Astrocyte (in vitro differentiated cells and primary cell): ENCODE measurements at regions not wholly inside any gene's neighbourhood (a gene's known extent, or its start where the extent isn't known, plus 50 kb on each side); places are given as distances from the start of the nearest gene placed in this dataset.

Experiments used
- DNase-seq: peaks from one replicate; pipeline ENCODE4 v3.0.0-alpha.2; 2010; ENCODE audit warnings: low read depth
- FAIRE-seq: peaks from 2 replicates; lab custom pipeline; 2011; peaks lifted over from hg19 to GRCh38; lab: Jason Lieb, UNC
- H2AFZ ChIP-seq: 2 replicates; pipeline ENCODE4 v1.6.0; 2012; ENCODE audit warnings: low read depth, low read length, inconsistent platforms
- H3K27ac ChIP-seq: 2 replicates; pipeline ENCODE4 v1.5.1; 2011; ENCODE audit warnings: low read depth, low read length, inconsistent platforms
- H3K27me3 ChIP-seq: 2 replicates; pipeline ENCODE4 v1.6.0; 2011; ENCODE audit warnings: low read length, inconsistent platforms; ENCODE audit not compliant: insufficient read depth
- H3K36me3 ChIP-seq: 2 replicates; pipeline ENCODE4 v1.5.1; 2011; ENCODE audit warnings: low read length, inconsistent platforms; ENCODE audit not compliant: insufficient read depth
- H3K4me1 ChIP-seq: 2 replicates; pipeline ENCODE4 v1.5.1; 2011; ENCODE audit warnings: low read length, inconsistent platforms; ENCODE audit not compliant: insufficient read depth
- H3K4me2 ChIP-seq: 2 replicates; pipeline ENCODE4 v1.6.0; 2012; ENCODE audit warnings: low read length, inconsistent platforms
- H3K4me3 ChIP-seq: 2 replicates; pipeline ENCODE4 v1.5.1; 2011; ENCODE audit warnings: low read depth, mild to moderate bottlenecking, low read length, inconsistent platforms; ENCODE audit not compliant: insufficient read depth
- H3K79me2 ChIP-seq: 2 replicates; pipeline ENCODE4 v1.6.0; 2012; ENCODE audit warnings: mild to moderate bottlenecking, low read length, inconsistent platforms; ENCODE audit not compliant: insufficient read depth
- H3K9ac ChIP-seq: 2 replicates; pipeline ENCODE4 v1.6.0; 2012; ENCODE audit warnings: mild to moderate bottlenecking, low read length, inconsistent platforms
- H3K9me3 ChIP-seq: 2 replicates; pipeline ENCODE4 v1.5.1; 2012; ENCODE audit warnings: low read depth, mild to moderate bottlenecking, low read length, inconsistent platforms; ENCODE audit not compliant: insufficient read depth
- H4K20me1 ChIP-seq: 2 replicates; pipeline ENCODE4 v1.6.0; 2012; ENCODE audit warnings: low read length, inconsistent platforms; ENCODE audit not compliant: insufficient read depth
- H3K27ac Mint-ChIP-seq: one replicate; pipeline ENCODE4 v1.8.0; 2021; ENCODE audit warnings: mild to moderate bottlenecking, mixed read lengths; ENCODE audit not compliant: unreplicated experiment
- H3K27me3 Mint-ChIP-seq: one replicate; pipeline ENCODE4 v1.8.0; 2021; ENCODE audit warnings: low read depth, mixed read lengths; ENCODE audit not compliant: unreplicated experiment
- H3K36me3 Mint-ChIP-seq: one replicate; pipeline ENCODE4 v1.8.0; 2021; ENCODE audit warnings: low read depth, mixed read lengths; ENCODE audit not compliant: unreplicated experiment
- H3K4me1 Mint-ChIP-seq: one replicate; pipeline ENCODE4 v1.8.0; 2021; ENCODE audit warnings: low read depth, mixed read lengths; ENCODE audit not compliant: unreplicated experiment
- H3K4me3 Mint-ChIP-seq: one replicate; pipeline ENCODE4 v1.8.0; 2021; ENCODE audit warnings: mild to moderate bottlenecking, moderate library complexity, mixed read lengths; ENCODE audit not compliant: unreplicated experiment
- H3K9me3 Mint-ChIP-seq: one replicate; pipeline ENCODE4 v1.8.0; 2021; ENCODE audit warnings: mild to moderate bottlenecking, mixed read lengths; ENCODE audit not compliant: unreplicated experiment
- EZH2 ChIP-seq: IDR thresholded peaks from 2 replicates; pipeline ENCODE4 v1.6.1; 2012; ENCODE audit warnings: mild to moderate bottlenecking, low read length, inconsistent platforms; ENCODE audit not compliant: insufficient read depth
- TF ChIP-seq, protein P1 (sequence below): IDR thresholded peaks from 2 replicates; pipeline ENCODE4 v1.5.1; 2011; ENCODE audit warnings: low read depth, mild to moderate bottlenecking, inconsistent platforms, low read length, moderate library complexity; ENCODE audit not compliant: insufficient read depth

DNA sequence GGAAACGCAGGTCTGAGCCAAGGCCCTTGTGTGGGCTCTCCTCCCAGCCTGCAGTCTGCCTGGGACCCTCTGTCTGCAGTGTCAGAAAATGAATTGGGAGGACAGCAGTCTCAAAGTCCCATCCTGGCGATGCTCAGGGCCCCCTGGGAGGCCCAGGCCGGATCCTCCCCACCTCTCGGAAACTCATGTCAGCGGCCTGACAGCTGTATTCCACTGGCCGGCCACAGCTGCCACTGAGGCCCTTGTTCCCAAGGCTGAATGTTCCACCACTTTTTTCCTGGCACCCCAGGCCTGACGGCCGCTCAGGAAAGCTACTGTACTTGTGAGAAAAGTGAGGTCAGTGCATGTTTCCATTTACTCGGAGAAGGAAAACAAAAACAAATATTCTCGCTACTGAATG is 180.0 kb downstream of the FGF18 start:
- Mint-ChIP-seq H3K36me3 (no peaks in the 10 kb centered on the region), H3K27ac (no peak overlapping the region), H3K4me3 (no peak overlapping the region), H3K4me1 (no peaks in the 10 kb centered on the region), H3K27me3 (peaks cover 46% of the 10 kb centered on the region), H3K9me3 (peaks cover 5% of the 10 kb centered on the region)
- Histone ChIP-seq H3K27ac (no peak overlapping the region), H3K9ac (no peak overlapping the region), H3K4me2 (no peak overlapping the region), H3K9me3 (no peaks in the 10 kb centered on the region), H2AFZ (no peak overlapping the region), H4K20me1 (no peaks in the 10 kb centered on the region), H3K4me3 (no peak overlapping the region), H3K36me3 (no peaks in the 10 kb centered on the region), H3K79me2 (no peaks in the 10 kb centered on the region), H3K4me1 (peaks cover 17% of the 10 kb centered on the region), H3K27me3 (peaks cover 14% of the 10 kb centered on the region)
- TF ChIP-seq, protein P1, sequence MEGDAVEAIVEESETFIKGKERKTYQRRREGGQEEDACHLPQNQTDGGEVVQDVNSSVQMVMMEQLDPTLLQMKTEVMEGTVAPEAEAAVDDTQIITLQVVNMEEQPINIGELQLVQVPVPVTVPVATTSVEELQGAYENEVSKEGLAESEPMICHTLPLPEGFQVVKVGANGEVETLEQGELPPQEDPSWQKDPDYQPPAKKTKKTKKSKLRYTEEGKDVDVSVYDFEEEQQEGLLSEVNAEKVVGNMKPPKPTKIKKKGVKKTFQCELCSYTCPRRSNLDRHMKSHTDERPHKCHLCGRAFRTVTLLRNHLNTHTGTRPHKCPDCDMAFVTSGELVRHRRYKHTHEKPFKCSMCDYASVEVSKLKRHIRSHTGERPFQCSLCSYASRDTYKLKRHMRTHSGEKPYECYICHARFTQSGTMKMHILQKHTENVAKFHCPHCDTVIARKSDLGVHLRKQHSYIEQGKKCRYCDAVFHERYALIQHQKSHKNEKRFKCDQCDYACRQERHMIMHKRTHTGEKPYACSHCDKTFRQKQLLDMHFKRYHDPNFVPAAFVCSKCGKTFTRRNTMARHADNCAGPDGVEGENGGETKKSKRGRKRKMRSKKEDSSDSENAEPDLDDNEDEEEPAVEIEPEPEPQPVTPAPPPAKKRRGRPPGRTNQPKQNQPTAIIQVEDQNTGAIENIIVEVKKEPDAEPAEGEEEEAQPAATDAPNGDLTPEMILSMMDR = no peak
- no peak for TF ChIP-seq EZH2
- no peak for FAIRE-seq
- no peak for DNase-seq

DNA sequence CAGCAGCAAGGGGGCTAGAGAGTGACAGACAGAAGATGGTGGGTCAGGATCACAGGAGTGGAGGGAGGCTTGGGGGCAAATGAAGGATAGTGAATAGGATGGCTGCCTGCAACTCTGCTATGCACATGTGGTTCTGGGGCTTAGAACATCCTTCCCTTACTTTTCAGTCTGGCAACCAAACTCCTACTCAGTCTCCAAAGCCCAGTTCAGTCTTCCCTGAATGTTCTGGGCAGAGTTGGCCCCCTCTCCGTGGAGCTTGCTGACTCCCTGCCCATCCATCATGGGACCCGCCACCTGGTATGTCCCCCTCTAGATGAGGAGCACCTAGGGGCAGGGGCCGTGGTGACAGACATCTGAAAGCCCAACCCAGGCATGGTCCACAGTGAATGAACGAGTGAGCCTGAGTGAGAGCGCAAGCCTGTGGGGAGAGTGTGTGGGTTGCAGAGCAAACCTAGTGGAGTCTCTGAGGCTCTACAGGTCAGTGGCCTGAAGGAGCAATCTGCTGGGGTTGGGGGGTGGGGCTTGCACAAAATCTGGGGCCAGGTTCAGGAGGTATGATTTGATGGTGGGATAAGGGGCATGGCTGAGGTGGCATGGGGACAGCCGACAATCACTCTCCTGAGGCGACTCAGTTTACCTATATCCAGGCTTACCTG is 180.6 kb downstream of the FGF18 start:
- no peak overlapping the region for H3K4me3 Mint-ChIP-seq
- H3K9ac ChIP-seq = no peak overlapping the region

More for the DNA sequence above, 180.6 kb downstream of the FGF18 start:
- DNase-seq (no peak), FAIRE-seq (no peak)
- Mint-ChIP-seq H3K27ac (no peak overlapping the region), H3K36me3 (no peaks in the 10 kb centered on the region), H3K9me3 (peaks cover 5% of the 10 kb centered on the region), H3K4me1 (no peaks in the 10 kb centered on the region), H3K27me3 (peaks cover 46% of the 10 kb centered on the region)
- peaks cover 17% of the 10 kb centered on the region for H3K4me1 ChIP-seq
- peaks cover 14% of the 10 kb centered on the region for H3K27me3 ChIP-seq
- H3K4me3 ChIP-seq = no peak overlapping the region
- no peaks in the 10 kb centered on the region for H3K36me3 ChIP-seq
- H4K20me1 ChIP-seq = no peaks in the 10 kb centered on the region
- no peaks in the 10 kb centered on the region for H3K79me2 ChIP-seq
- no peak overlapping the region for H2AFZ ChIP-seq
- TF ChIP-seq, protein P1 = no peak
- no peak for TF ChIP-seq EZH2
- no peak overlapping the region for H3K27ac ChIP-seq
- no peak overlapping the region for H3K4me2 ChIP-seq
- H3K9me3 ChIP-seq = no peaks in the 10 kb centered on the region
